Coronary artery (tissue), 2 donors: ENCODE measurements at regions not wholly inside any gene's neighbourhood (a gene's known extent, or its start where the extent isn't known, plus 50 kb on each side); places are given as distances from the start of the nearest gene placed in this dataset.
"Not testable (repeated sequence)": the region's sequence is repeated elsewhere in the genome, so short reads cannot be mapped to it uniquely, and the experiment has no call there.

ENCODE experiments used
- DNase-seq: peaks from one replicate; pipeline ENCODE4 v3.0.0-alpha.2; 2017; ENCODE audit warnings: low spot score
- H3K27ac ChIP-seq, 2 donors: fragments of 200-600 bp; sonication (generic); one replicate each; pipeline ENCODE4 v1.5.1; 2016 to 2019
- H3K4me3 ChIP-seq: fragments of 200-600 bp; sonication (generic); 2 replicates; pipeline ENCODE4 v1.5.1; 2016; ENCODE audit warnings: mild to moderate bottlenecking, moderate library complexity
- TF ChIP-seq, protein P1 (sequence below): fragments of 200-600 bp; sonication (generic); IDR thresholded peaks from one replicate; pipeline ENCODE4 v1.5.1; 2019; ENCODE audit warnings: antibody characterized with exemption

DNA sequence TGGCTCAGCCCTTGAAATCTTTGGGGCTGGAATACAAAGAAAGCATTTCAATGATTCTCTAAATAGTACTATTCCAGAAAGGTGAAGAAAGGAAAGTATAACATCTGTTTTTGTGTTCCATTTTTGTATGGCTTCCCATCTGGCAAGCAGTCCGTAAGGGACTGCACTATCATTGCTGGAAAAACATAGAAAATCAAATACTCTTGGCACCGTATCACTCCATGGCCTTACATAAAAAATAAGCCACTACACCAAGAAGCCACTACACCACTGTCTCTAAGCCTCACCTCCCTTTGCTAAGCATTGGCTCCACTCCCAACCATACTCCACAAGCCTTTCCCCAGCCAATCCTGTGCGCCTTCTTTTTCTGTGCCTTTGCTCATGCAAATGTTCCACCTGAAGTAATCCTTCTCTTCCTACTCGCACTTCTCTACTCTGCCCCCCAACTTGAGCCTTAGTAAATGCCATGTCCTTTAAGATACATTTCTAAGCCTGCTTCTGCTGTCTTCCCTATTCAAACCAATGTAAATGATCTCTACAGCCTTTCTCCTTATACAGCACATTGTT is 454.6 kb upstream of the TUSC1 start:
- no peak for DNase-seq
- Histone ChIP-seq H3K27ac (no peak overlapping the region), H3K4me3 (no peak overlapping the region)
- TF ChIP-seq, protein P1, sequence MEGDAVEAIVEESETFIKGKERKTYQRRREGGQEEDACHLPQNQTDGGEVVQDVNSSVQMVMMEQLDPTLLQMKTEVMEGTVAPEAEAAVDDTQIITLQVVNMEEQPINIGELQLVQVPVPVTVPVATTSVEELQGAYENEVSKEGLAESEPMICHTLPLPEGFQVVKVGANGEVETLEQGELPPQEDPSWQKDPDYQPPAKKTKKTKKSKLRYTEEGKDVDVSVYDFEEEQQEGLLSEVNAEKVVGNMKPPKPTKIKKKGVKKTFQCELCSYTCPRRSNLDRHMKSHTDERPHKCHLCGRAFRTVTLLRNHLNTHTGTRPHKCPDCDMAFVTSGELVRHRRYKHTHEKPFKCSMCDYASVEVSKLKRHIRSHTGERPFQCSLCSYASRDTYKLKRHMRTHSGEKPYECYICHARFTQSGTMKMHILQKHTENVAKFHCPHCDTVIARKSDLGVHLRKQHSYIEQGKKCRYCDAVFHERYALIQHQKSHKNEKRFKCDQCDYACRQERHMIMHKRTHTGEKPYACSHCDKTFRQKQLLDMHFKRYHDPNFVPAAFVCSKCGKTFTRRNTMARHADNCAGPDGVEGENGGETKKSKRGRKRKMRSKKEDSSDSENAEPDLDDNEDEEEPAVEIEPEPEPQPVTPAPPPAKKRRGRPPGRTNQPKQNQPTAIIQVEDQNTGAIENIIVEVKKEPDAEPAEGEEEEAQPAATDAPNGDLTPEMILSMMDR, result no peak

GRCh38 chr9:26131886-26132285 is 453.6 kb upstream of the TUSC1 start:
- DNase-seq, result no peak
- no peak overlapping the region for H3K4me3 ChIP-seq
- TF ChIP-seq, protein P1, result no peak
- H3K27ac ChIP-seq, result peak overlapping the region in 1 of 2 donors; percentile 26

GRCh38 chr9:26129217-26129616 is 451.0 kb upstream of the TUSC1 start:
- no peak for DNase-seq
- Histone ChIP-seq H3K27ac (no peak overlapping the region), H3K4me3 (no peak overlapping the region)
- TF ChIP-seq, protein P1, result no peak

DNA sequence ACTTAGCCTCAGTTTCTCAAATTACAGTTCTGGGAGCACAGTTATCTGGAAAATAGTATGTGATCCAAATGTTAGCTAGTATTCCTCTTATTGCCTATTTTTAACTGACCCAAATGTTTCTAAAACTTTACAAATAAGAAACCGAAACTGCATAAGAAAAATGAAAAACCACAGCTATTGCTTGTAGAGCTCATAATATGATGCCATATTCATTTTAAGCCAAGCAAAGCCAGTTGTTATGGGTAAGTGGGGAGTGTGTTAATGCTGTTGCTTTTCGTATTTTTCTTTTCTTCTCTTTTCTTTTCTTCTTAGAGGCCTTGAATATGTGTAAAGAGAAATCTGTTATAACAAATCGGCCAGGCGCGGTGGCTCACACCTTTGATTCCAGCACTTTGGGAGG is 447.4 kb upstream of the TUSC1 start:
- TF ChIP-seq, protein P1, result no peak
- DNase-seq, result no peak
- no peak overlapping the region for H3K27ac ChIP-seq

DNA sequence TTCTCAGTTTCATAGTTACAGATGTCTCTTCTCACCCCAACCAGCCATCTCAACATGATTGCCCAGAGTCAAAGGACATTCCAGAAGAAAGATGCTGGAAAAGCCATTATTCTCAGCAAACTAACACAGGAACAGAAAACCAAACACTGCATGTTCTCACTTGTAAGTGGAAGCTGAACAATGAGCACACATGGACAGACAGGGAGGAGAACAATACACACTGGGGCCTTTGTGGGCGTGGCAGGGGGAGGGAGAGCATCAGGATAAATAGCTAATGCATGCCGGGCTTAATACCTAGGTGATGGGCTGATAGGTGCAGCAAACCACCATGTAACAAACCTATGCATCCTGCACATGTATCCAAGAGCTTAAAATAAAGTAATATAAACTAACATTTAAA is 437.8 kb upstream of the TUSC1 start:
- not testable (repeated sequence) for H3K4me3 ChIP-seq, DNase-seq, H3K27ac ChIP-seq

More for the DNA sequence above, 447.4 kb upstream of the TUSC1 start:
- H3K4me3 ChIP-seq, result no peak overlapping the region

DNA sequence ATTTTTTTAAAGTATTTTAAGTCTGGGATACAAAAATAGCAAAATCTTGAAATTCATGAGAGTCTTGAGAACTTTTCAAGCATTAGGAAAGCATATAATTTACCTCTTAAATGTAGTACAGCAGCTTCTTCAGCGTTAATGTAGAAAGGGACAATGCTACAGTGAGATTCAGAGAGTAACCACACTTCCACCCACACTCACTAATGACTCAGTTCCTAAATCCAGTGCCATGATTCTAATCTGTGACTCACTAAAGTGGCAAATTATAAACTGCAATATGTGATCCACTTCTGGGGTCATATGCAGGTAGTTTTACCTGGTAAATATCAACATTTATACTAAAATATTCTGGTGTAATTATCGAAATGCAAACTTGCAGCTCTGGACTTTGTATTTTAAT is 434.5 kb upstream of the TUSC1 start:
- DNase-seq, result no peak
- H3K27ac ChIP-seq, result no peak overlapping the region
- no peak overlapping the region for H3K4me3 ChIP-seq
- TF ChIP-seq, protein P1, result no peak

DNA sequence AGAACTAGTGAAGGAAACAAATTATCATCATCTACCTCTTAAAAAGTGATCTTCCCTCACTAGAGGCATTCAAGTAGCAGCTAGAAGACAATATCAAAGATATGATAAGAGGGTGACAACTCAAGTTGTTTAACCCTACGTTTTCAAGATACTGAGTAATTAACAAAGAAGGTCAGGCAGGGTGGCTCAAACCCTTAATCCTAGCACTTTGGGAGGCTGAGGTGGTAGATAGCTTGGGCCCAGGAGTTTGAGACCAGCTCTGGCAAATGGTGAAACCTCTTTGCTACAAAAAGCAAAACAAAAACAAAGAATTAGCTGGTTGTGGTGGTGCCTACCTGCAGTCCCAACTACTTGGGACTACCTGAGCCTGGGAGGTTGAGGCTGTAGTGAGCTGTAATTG is 408.2 kb upstream of the TUSC1 start:
- no peak for DNase-seq
- no peak overlapping the region for H3K4me3 ChIP-seq
- TF ChIP-seq, protein P1, result no peak
- H3K27ac ChIP-seq, result no peak overlapping the region

- Histone ChIP-seq H3K4me3 (no peak overlapping the region), H3K27ac (no peak overlapping the region)
- TF ChIP-seq, protein P1, result no peak
- no peak for DNase-seq
These were observed 403.6 kb upstream of the TUSC1 start for GRCh38 chr9:26081847-26082246.
